Rectal smooth muscle tissue (tissue), 1 donor: ENCODE measurements at regions not wholly inside any gene's neighbourhood (a gene's known extent, or its start where the extent isn't known, plus 50 kb on each side); places are given as distances from the start of the nearest gene placed in this dataset.
A peak's percentile ranks its signal among the peaks of the same experiment; 100 is the strongest.

ENCODE experiments used
- H3K27ac ChIP-seq: one replicate; pipeline ENCODE4 v1.7.0; 2013; ENCODE audit warnings: low read depth, low read length, inconsistent platforms
- H3K27me3 ChIP-seq: one replicate; pipeline ENCODE4 v1.7.0; 2013; ENCODE audit warnings: low read length; ENCODE audit not compliant: control insufficient read depth, insufficient read depth
- H3K36me3 ChIP-seq: one replicate; pipeline ENCODE4 v1.7.0; 2013; ENCODE audit warnings: low read length; ENCODE audit not compliant: control insufficient read depth, insufficient read depth
- H3K4me1 ChIP-seq: one replicate; pipeline ENCODE4 v1.7.0; 2013; ENCODE audit warnings: low read length; ENCODE audit not compliant: control insufficient read depth, insufficient read depth
- H3K4me3 ChIP-seq: one replicate; pipeline ENCODE4 v1.7.0; 2013; ENCODE audit warnings: low read length
- H3K9ac ChIP-seq: one replicate; pipeline ENCODE4 v1.7.0; 2013; ENCODE audit warnings: low read length

DNA sequence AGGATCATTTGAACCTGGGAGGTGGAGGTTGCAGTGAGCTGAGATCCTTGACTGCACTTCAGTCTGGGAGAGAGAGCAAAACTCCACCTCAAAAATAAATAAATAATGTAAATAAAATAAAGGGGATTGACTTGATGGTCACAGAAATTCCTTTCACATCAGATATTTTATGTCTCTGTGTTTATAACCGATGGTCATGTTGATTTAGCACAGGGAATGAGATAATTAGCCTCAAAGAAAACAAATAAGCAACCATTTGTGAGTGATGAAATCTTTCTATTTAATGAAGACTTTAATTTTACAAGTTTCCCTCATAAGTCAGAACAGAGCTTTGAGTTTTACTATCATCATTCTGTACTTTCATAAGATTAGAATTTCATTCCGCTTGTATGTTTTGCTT lies 64.8 kb upstream of the NUPR2 start:
- no peak overlapping the region for H3K4me3 ChIP-seq
- no peaks in the 10 kb centered on the region for H3K27me3 ChIP-seq
- no peaks in the 10 kb centered on the region for H3K36me3 ChIP-seq
- H3K4me1 ChIP-seq, result no peaks in the 10 kb centered on the region
- H3K9ac ChIP-seq, result no peak overlapping the region
- H3K27ac ChIP-seq, result no peak overlapping the region

DNA sequence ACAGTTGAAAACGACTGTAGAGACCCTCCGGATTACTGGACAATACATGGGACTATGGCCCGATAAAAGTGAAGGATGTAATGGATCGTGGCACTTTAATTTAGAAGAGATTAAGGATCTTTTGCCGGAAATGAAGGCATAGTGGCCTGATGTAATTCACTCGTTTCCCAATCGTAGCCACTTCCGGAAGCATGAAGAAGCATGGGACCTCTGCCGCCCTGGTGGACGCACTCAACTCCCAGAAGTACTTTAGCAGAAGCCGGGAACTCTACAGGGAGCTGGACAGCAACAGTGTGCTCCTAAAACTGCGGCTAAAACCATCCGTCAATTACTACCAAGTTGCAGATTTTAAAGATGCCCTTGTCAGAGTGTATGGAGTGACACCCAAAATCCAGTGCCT lies 59.6 kb upstream of the NUPR2 start:
- peak overlapping the region; percentile 65 for H3K4me3 ChIP-seq

DNA sequence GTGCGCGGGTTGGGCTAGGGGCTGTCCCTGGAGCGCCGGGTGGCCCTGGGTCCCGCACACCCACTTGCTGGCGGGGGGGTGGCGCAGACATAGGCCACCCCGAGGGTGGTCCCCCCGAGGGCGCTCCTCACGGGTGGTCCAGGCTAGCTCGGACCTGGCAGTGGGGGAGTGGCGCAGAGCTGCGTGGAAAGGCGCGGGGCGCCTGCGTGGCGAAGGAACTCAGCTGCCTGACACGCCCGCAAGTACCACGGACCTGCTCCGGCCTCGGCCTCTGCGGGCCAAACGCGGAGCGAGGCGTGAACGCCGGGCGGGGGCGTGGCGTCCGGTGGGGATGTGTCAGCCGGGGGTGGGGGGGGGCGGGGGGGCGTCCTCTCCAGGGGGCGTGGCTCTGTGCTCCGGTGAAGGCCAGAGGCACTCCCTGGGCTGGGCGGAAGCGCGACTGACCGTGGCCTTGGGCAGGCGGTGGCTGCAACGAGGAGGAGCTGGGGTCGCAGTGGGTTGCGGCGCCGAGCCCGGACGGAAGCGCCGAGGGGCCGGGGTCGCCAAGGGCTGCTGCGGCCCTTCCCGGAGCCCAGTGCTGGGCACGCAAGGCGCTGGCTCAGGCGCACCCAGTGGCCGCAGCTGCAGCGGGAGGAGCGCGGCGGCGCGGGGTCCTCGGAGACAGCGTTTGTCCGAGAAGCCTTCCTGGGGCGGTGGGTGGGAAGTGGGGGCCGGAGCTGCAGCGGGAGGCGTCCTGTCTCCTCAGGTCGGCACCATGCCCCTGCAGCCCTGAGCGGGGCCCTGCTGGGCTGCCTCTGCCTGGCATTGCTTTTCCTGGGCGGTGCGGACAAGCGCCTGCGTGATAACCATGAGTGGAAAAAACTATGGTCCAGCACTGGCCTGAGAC lies 58.9 kb upstream of the NUPR2 start:
- Histone ChIP-seq H3K36me3 (no peaks in the 10 kb centered on the region), H3K27me3 (no peaks in the 10 kb centered on the region), H3K27ac (no peak overlapping the region), H3K4me3 (peak overlapping the region; percentile 65), H3K9ac (no peak overlapping the region), H3K4me1 (no peaks in the 10 kb centered on the region)

More for the DNA sequence above, 59.6 kb upstream of the NUPR2 start:
- H3K27ac ChIP-seq, result no peak overlapping the region
- no peaks in the 10 kb centered on the region for H3K36me3 ChIP-seq
- H3K4me1 ChIP-seq, result no peaks in the 10 kb centered on the region
- H3K27me3 ChIP-seq, result no peaks in the 10 kb centered on the region
- no peak overlapping the region for H3K9ac ChIP-seq

DNA sequence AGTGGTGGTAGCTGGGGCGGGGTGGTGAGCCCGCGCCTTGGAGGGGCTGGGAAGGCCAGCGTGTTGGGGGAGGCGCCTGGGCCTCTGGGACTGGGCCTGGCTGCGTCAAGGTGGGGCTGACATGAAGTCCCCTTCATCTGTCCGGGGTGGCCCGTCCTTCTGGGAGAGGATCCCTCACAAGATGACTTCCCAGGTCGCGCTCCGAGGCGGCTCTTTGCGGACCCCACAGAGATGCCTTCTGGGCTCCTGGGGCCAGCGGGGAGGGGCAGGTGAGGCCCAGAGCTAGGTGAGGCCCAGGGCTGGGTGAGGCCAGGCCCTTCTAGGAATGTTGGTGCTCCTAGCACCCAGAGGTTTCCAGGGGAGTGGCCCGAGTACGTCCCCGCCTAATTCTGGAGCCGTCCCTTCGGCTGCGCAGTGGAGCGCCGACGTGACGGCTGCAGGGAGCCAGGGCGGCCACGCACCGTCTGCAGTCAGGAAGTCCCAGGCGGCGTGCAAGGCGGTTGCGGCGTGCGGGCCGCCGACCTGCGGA lies 58.2 kb upstream of the NUPR2 start:
- Histone ChIP-seq H3K36me3 (no peaks in the 10 kb centered on the region), H3K4me1 (no peaks in the 10 kb centered on the region), H3K27ac (no peak overlapping the region), H3K4me3 (peak overlapping the region; percentile 48), H3K9ac (no peak overlapping the region), H3K27me3 (no peaks in the 10 kb centered on the region)
